HCT116 (cell line): ENCODE measurements at regions not wholly inside any gene's neighbourhood (a gene's known extent, or its start where the extent isn't known, plus 50 kb on each side); places are given as distances from the start of the nearest gene placed in this dataset.

ENCODE experiments used
- ATAC-seq: fragments of 200-7000 bp; cut with Tn5 transposase; 2 replicates; pipeline ENCODE4 v1.9.1; 2020; ENCODE audit warnings: mild to moderate bottlenecking, moderate library complexity
- BruUV-seq: library from RNA; stranded (reverse); fragments of 400-500 nt; replicated peaks from 2 replicates; lab custom pipeline; 2021; lab: Mats Ljungman, UMichigan
- CTCF ChIA-PET: fragments of 300-600 bp; sonication (Branson Sonifier 250); formaldehyde crosslinking; loops from one replicate; lab custom pipeline; 2021; ENCODE audit warnings: antibody characterized with exemption; lab: Charles Lee
- POLR2A ChIA-PET: fragments of 300-600, 350-600 bp; sonication (Branson Sonifier 250); formaldehyde crosslinking; loops from one replicate; lab custom pipeline; 2021; ENCODE audit warnings: antibody characterized with exemption; lab: Charles Lee
- RAD21 ChIA-PET, 2 experiments: fragments of 300-600 bp; sonication (Branson Sonifier 250); formaldehyde crosslinking; loops; one replicate each; lab custom pipeline; 2023; ENCODE audit warnings: low total read pairs in 2 of 2; ENCODE audit not compliant: uncharacterized antibody in 2 of 2, unreplicated experiment in 2 of 2, low non-redundant PET in 1 of 2; lab: Charles Lee
- DNase-seq: peaks from one replicate; pipeline ENCODE4 v3.0.0-alpha.2; 2010; ENCODE audit warnings: low read depth, low spot score
- H2AFZ ChIP-seq: fragments of 200-600 bp; shearing (Covaris generic), sonication (generic); 2 replicates; pipeline ENCODE4 v1.6.1; 2017; ENCODE audit warnings: low read depth, mixed run types, mixed read lengths, antibody characterized with exemption, low read length; ENCODE audit not compliant: poor library complexity, severe bottlenecking
- H3K27ac ChIP-seq: 2 replicates; pipeline ENCODE4 v1.5.1; 2012; ENCODE audit warnings: low read depth, low read length
- H3K27me3 ChIP-seq: fragments of 200-600 bp; sonication (generic); 2 replicates; pipeline ENCODE4 v1.6.1; 2016; ENCODE audit warnings: mixed run types, low read length, mixed read lengths; ENCODE audit not compliant: insufficient read depth
- H3K36me3 ChIP-seq, 2 experiments: fragments of 200-500 bp in 1 of 2; fragments of 200-600 bp in 1 of 2; sonication (Bioruptor generic) in 1 of 2; sonication (generic) in 1 of 2; 2 replicates each; pipeline versions ENCODE4 v1.5.1 to v1.6.1; 2014 to 2016; ENCODE audit warnings: low read length in 2 of 2, inconsistent platforms in 1 of 2, mixed read lengths in 1 of 2, mixed run types in 1 of 2; ENCODE audit not compliant: insufficient read depth in 2 of 2, control insufficient read depth in 1 of 2
- H3K4me1 ChIP-seq, 2 experiments: fragments of 200-600 bp in 1 of 2; sonication (generic) in 1 of 2; 2 replicates each; pipeline versions ENCODE4 v1.5.1 to v1.6.1; 2012 to 2017; ENCODE audit warnings: low read length in 2 of 2, inconsistent platforms in 1 of 2, mild to moderate bottlenecking in 1 of 2, mixed read lengths in 1 of 2, mixed run types in 1 of 2, moderate library complexity in 1 of 2; ENCODE audit not compliant: insufficient read depth in 2 of 2, control insufficient read depth in 1 of 2
- H3K4me2 ChIP-seq: fragments of 200-600 bp; sonication (generic); 2 replicates; pipeline ENCODE4 v1.6.1; 2017; ENCODE audit warnings: mixed run types, low read length, mixed read lengths
- H3K4me3 ChIP-seq, 2 experiments: fragments of 200-600 bp in 1 of 2; sonication (generic) in 1 of 2; replicated peaks in 1 of 2; 2 replicates each; pipeline ENCODE4 v1.5.1; 2011 to 2016; ENCODE audit warnings: low read length in 2 of 2, control low read depth in 1 of 2, low read depth in 1 of 2, mild to moderate bottlenecking in 1 of 2, mixed read lengths in 1 of 2, mixed run types in 1 of 2
- H3K79me2 ChIP-seq: fragments of 200-600 bp; sonication (generic); 2 replicates; pipeline ENCODE4 v1.6.1; 2017; ENCODE audit warnings: mild to moderate bottlenecking, mixed run types, low read length, moderate library complexity, mixed read lengths; ENCODE audit not compliant: insufficient read depth
- H3K9ac ChIP-seq: fragments of 200-600 bp; sonication (generic); 2 replicates; pipeline ENCODE4 v1.6.1; 2016; ENCODE audit warnings: low read length, mixed read lengths
- H3K9me2 ChIP-seq: fragments of 200-600 bp; sonication (generic), shearing (Covaris generic); 2 replicates; pipeline ENCODE4 v1.6.1; 2017; ENCODE audit warnings: mixed run types, mild to moderate bottlenecking, moderate library complexity; ENCODE audit not compliant: insufficient read depth
- H3K9me3 ChIP-seq, 2 experiments: fragments of 200-500 bp in 1 of 2; fragments of 200-600 bp in 1 of 2; sonication (Bioruptor generic) in 1 of 2; sonication (generic) in 1 of 2; 2 replicates each; pipeline ENCODE4 v1.6.1; 2014 to 2017; ENCODE audit warnings: low read length in 2 of 2, mixed read lengths in 2 of 2, inconsistent platforms in 1 of 2, low read depth in 1 of 2, mild to moderate bottlenecking in 1 of 2, mixed run types in 1 of 2, moderate library complexity in 1 of 2; ENCODE audit not compliant: control insufficient read depth in 1 of 2, insufficient read depth in 1 of 2
- H4K20me1 ChIP-seq: fragments of 200-600 bp; sonication (generic), shearing (Covaris generic); 2 replicates; pipeline ENCODE4 v1.6.1; 2017; ENCODE audit warnings: mixed run types, mild to moderate bottlenecking, moderate library complexity; ENCODE audit not compliant: insufficient read depth
- EZH2 ChIP-seq: fragments of 200-600 bp; sonication (generic); IDR thresholded peaks from 2 replicates; pipeline ENCODE4 v1.6.1; 2017; ENCODE audit warnings: antibody characterized with exemption, mixed run types
- FOSL1 ChIP-seq: IDR thresholded peaks from 2 replicates; pipeline ENCODE4 v1.6.1; 2012; ENCODE audit warnings: low read depth
- POLR2A ChIP-seq: IDR thresholded peaks from 2 replicates; pipeline ENCODE4 v1.7.0; 2011; ENCODE audit warnings: borderline replicate concordance; ENCODE audit not compliant: insufficient read depth, insufficient read length; ENCODE audit errors: extremely low read depth
- POLR2AphosphoS5 ChIP-seq: IDR thresholded peaks from 2 replicates; pipeline ENCODE4 v1.6.1; 2011; ENCODE audit warnings: mild to moderate bottlenecking, low read depth, low read length, moderate library complexity
- RAD21 ChIP-seq: IDR thresholded peaks from 2 replicates; pipeline ENCODE4 v1.6.1; 2012; ENCODE audit warnings: low read depth, mild to moderate bottlenecking
- SIN3A ChIP-seq: IDR thresholded peaks from 2 replicates; pipeline ENCODE4 v1.6.1; 2012; ENCODE audit warnings: low read depth
- intact Hi-C: fragments of 100-400 bp; cut with micrococcal nuclease; formaldehyde crosslinking; loops from 2 replicates; pipeline ENCODE4 v1.10.0; 2022
- TF ChIP-seq, protein P1 (sequence below): IDR thresholded peaks from 2 replicates; pipeline ENCODE4 v1.6.1; 2012; ENCODE audit warnings: low read depth
- TF ChIP-seq, protein P2 (sequence below), 3 experiments: fragments of 200-600 bp in 1 of 3; sonication (generic) in 1 of 3; IDR thresholded peaks in 2 of 3; conservative IDR thresholded peaks in 1 of 3; 2 replicates each; pipeline ENCODE4 v1.5.1; 2012 to 2017; ENCODE audit warnings: low read depth in 2 of 3, low read length in 2 of 3, antibody characterized with exemption in 1 of 3, borderline replicate concordance in 1 of 3, control low read depth in 1 of 3, mild to moderate bottlenecking in 1 of 3, mixed read lengths in 1 of 3, mixed run types in 1 of 3, moderate library complexity in 1 of 3; ENCODE audit not compliant: insufficient read depth in 1 of 3

DNA sequence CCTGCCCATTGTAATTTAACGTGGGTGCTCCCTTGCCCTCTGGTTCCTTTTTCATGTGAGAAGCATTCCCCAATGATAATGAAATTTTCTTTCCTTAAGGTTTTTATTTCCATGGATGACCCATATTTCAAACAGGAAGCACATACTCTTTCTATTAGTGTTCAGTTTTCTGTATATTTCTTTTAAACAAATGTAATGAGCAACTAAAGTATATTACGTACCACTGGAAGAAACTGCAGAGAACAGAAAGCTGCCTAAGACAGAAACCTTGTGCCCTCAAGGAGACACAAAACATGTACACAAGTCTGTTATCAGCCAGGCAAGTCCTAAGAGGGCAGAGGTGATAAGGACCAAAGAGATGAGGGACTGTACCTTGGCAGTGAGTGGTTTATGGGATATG, 414.9 kb downstream of the ETNK1 start:
- POLR2A ChIA-PET = no interaction called here
- no TSS peak for BruUV-seq
- CTCF ChIA-PET = no interaction called here

More for the DNA sequence above, 414.9 kb downstream of the ETNK1 start:
- RAD21 ChIA-PET = no interaction called here
- intact Hi-C loops = no loop called here
- Histone ChIP-seq H3K9me3 (no peaks in the 10 kb centered on the region), H3K27me3 (no peaks in the 10 kb centered on the region)
- no peak for TF ChIP-seq FOSL1
- TF ChIP-seq POLR2A = no peak
- no peak for TF ChIP-seq SIN3A
- no peak for TF ChIP-seq POLR2AphosphoS5
- TF ChIP-seq, protein P1, sequence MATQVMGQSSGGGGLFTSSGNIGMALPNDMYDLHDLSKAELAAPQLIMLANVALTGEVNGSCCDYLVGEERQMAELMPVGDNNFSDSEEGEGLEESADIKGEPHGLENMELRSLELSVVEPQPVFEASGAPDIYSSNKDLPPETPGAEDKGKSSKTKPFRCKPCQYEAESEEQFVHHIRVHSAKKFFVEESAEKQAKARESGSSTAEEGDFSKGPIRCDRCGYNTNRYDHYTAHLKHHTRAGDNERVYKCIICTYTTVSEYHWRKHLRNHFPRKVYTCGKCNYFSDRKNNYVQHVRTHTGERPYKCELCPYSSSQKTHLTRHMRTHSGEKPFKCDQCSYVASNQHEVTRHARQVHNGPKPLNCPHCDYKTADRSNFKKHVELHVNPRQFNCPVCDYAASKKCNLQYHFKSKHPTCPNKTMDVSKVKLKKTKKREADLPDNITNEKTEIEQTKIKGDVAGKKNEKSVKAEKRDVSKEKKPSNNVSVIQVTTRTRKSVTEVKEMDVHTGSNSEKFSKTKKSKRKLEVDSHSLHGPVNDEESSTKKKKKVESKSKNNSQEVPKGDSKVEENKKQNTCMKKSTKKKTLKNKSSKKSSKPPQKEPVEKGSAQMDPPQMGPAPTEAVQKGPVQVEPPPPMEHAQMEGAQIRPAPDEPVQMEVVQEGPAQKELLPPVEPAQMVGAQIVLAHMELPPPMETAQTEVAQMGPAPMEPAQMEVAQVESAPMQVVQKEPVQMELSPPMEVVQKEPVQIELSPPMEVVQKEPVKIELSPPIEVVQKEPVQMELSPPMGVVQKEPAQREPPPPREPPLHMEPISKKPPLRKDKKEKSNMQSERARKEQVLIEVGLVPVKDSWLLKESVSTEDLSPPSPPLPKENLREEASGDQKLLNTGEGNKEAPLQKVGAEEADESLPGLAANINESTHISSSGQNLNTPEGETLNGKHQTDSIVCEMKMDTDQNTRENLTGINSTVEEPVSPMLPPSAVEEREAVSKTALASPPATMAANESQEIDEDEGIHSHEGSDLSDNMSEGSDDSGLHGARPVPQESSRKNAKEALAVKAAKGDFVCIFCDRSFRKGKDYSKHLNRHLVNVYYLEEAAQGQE = no peak
- TF ChIP-seq, protein P2, sequence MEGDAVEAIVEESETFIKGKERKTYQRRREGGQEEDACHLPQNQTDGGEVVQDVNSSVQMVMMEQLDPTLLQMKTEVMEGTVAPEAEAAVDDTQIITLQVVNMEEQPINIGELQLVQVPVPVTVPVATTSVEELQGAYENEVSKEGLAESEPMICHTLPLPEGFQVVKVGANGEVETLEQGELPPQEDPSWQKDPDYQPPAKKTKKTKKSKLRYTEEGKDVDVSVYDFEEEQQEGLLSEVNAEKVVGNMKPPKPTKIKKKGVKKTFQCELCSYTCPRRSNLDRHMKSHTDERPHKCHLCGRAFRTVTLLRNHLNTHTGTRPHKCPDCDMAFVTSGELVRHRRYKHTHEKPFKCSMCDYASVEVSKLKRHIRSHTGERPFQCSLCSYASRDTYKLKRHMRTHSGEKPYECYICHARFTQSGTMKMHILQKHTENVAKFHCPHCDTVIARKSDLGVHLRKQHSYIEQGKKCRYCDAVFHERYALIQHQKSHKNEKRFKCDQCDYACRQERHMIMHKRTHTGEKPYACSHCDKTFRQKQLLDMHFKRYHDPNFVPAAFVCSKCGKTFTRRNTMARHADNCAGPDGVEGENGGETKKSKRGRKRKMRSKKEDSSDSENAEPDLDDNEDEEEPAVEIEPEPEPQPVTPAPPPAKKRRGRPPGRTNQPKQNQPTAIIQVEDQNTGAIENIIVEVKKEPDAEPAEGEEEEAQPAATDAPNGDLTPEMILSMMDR (IDR thresholded peaks at IDR 0.05 in 2 of 3, conservative IDR thresholded peaks at IDR 0.05 in 1 of 3; ENCODE audit: borderline replicate concordance in 1 of 3, insufficient read depth in 1 of 3, low read depth in 2 of 3, low read length in 2 of 3) = no peak
- TF ChIP-seq RAD21 = no peak
- no peak for TF ChIP-seq EZH2
- TF ChIP-seq, all 23 proteins: peak for 0
- no peak overlapping the region for H3K4me2 ChIP-seq
- H2AFZ ChIP-seq = no peak overlapping the region
- no peaks in the 10 kb centered on the region for H3K36me3 ChIP-seq
- no peak overlapping the region for H3K9ac ChIP-seq
- no peak overlapping the region for H3K4me3 ChIP-seq
- no peaks in the 10 kb centered on the region for H4K20me1 ChIP-seq
- DNase-seq (no peak), ATAC-seq (no peak)
- no peak overlapping the region for H3K27ac ChIP-seq
- H3K4me1 ChIP-seq = no peaks in the 10 kb centered on the region
- H3K9me2 ChIP-seq = no peaks in the 10 kb centered on the region
- no peaks in the 10 kb centered on the region for H3K79me2 ChIP-seq
